Naive B cell (primary cell): ENCODE measurements at regions not wholly inside any gene's neighbourhood (a gene's known extent, or its start where the extent isn't known, plus 50 kb on each side); places are given as distances from the start of the nearest gene placed in this dataset.

Experiments used
- ATAC-seq, 2 donors: fragments of 150-1000 bp; cut with Tn5 transposase; 2 replicates each; pipeline ENCODE4 v1.10.0; 2021; ENCODE audit warnings: low read depth in 2 of 2, mild to moderate bottlenecking in 2 of 2, moderate library complexity in 2 of 2
- DNase-seq: peaks from one replicate; pipeline ENCODE4 v3.0.0; 2022
- H3K27ac Mint-ChIP-seq, 6 donors: one replicate each; pipeline ENCODE4 v1.8.0; 2020 to 2022; ENCODE audit warnings: mild to moderate bottlenecking in 6 of 6, mixed read lengths in 6 of 6, moderate library complexity in 5 of 6, inconsistent platforms in 2 of 6
- H3K27me3 Mint-ChIP-seq, 3 donors: one replicate each; pipeline ENCODE4 v1.8.0; 2021 to 2022; ENCODE audit warnings: mixed read lengths in 3 of 3, mild to moderate bottlenecking in 1 of 3
- H3K36me3 Mint-ChIP-seq, 2 donors: one replicate each; pipeline ENCODE4 v1.8.0; 2020 to 2022; ENCODE audit warnings: mixed read lengths in 2 of 2, inconsistent platforms in 1 of 2, mild to moderate bottlenecking in 1 of 2
- H3K4me1 Mint-ChIP-seq, 3 donors: one replicate each; pipeline ENCODE4 v1.8.0; 2020 to 2022; ENCODE audit warnings: mixed read lengths in 3 of 3, inconsistent platforms in 1 of 3, mild to moderate bottlenecking in 1 of 3, moderate library complexity in 1 of 3
- H3K4me3 Mint-ChIP-seq, 8 donors: one replicate each; pipeline ENCODE4 v1.8.0; 2020 to 2022; ENCODE audit warnings: mild to moderate bottlenecking in 8 of 8, mixed read lengths in 8 of 8, moderate library complexity in 8 of 8, inconsistent platforms in 2 of 8
- H3K9me3 Mint-ChIP-seq, 7 donors: one replicate each; pipeline ENCODE4 v1.8.0; 2020 to 2022; ENCODE audit warnings: mixed read lengths in 7 of 7, mild to moderate bottlenecking in 5 of 7, inconsistent platforms in 2 of 7, moderate library complexity in 1 of 7

DNA sequence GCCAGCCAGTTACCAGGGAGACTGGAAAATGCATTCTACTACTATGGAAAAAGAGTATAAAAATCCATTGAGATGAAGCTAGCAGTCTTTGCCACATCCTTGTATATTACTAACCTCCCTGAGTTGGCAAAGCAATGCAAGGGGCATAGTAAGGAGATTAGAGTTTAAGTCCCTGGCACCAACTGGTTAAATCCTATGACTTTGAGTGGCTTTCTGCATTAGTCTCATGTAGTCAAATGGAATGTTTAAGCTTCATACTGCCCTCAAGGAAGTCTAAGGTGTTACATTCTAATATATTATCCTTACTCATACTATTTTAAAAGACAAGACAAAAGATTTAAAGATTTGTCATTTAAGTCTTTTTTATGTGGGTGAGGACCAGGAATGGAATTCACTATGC lies 110.1 kb downstream of the INHBA start:
- no peak overlapping the region for H3K4me3 Mint-ChIP-seq
- no peak for DNase-seq
- peaks cover 11 to 40% (median 23%) of the 10 kb centered on the region in 7 donors for H3K9me3 Mint-ChIP-seq
- H3K4me1 Mint-ChIP-seq, result peaks cover 0 to 3% (median 0%) of the 10 kb centered on the region in 3 donors
- H3K36me3 Mint-ChIP-seq, result peaks cover 4 to 18% of the 10 kb centered on the region in 2 donors
- peaks cover 6 to 27% (median 8%) of the 10 kb centered on the region in 3 donors for H3K27me3 Mint-ChIP-seq
- no peak for ATAC-seq
- H3K27ac Mint-ChIP-seq, result no peak overlapping the region

DNA sequence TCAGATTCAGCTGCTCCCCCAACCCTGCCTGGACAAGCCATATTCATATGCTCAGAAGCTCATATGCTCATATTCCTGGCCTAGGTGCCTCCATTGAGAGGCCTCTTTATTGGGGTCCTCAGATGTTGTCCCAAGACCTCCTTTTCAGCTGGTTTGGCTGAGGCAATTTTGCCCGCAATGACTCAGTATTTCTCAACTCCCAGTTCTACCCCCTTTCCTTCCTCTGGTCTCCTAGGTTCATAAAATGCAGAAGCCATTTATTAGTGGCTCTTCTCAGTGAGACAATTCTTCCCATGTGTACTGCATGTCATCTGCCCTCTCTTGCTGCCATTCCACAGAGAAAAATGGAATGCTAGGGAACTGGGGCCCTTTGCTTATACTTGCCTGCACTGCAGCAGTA lies 110.7 kb downstream of the INHBA start:
- Mint-ChIP-seq H3K36me3 (peaks cover 4 to 14% of the 10 kb centered on the region in 2 donors), H3K27me3 (peaks cover 6 to 30% (median 8%) of the 10 kb centered on the region in 3 donors), H3K4me3 (no peak overlapping the region), H3K27ac (no peak overlapping the region), H3K4me1 (peaks cover 0 to 3% (median 0%) of the 10 kb centered on the region in 3 donors), H3K9me3 (peaks cover 11 to 35% (median 23%) of the 10 kb centered on the region in 7 donors)
- DNase-seq (no peak), ATAC-seq (no peak)

DNA sequence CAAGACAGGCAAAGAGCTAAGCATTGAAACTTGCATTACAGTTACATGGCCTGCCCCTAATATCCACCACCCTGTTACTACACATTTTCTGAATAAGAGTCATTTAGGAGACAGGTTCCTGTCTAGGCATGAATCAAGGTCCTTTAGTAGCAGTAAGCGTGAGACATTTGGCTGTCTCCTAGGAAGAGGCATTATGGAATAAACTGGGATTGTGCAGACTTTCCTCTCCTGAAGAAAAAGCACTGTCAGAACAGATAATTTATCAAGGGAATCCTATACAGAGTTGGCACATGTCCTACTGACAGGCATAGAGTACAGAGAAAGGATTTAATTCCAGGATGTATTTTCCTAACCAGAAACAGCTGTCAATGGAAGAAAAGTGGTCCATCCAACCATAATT lies 111.9 kb downstream of the INHBA start:
- Mint-ChIP-seq H3K27me3 (peaks cover 6 to 30% (median 8%) of the 10 kb centered on the region in 3 donors), H3K9me3 (peaks cover 3 to 22% (median 14%) of the 10 kb centered on the region in 7 donors), H3K27ac (no peak overlapping the region), H3K4me3 (no peak overlapping the region), H3K4me1 (peaks cover 0 to 3% (median 0%) of the 10 kb centered on the region in 3 donors), H3K36me3 (peaks cover 3 to 4% of the 10 kb centered on the region in 2 donors)
- DNase-seq (no peak), ATAC-seq (no peak)

DNA sequence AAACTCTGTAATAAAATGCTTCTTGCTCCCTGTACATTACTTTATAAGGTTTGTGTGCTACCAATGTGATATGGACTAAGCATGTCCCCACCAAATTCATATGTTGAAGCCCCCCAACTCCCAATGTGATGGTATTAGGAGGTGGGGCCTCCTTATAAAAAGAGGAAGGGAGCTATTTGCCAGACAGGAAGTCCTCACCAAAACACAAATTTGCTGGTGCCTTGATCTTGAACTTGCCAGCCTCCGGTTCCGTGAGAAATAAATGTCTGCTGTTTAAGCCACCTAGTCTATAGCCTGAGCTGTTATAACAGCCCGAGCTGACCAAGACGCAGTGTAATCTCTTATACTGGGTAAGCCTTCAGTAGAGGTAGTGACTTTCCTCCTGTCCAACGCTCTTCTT lies 114.5 kb downstream of the INHBA start:
- H3K4me1 Mint-ChIP-seq, result peaks cover 0 to 3% (median 0%) of the 10 kb centered on the region in 3 donors
- ATAC-seq, result no peak

DNA sequence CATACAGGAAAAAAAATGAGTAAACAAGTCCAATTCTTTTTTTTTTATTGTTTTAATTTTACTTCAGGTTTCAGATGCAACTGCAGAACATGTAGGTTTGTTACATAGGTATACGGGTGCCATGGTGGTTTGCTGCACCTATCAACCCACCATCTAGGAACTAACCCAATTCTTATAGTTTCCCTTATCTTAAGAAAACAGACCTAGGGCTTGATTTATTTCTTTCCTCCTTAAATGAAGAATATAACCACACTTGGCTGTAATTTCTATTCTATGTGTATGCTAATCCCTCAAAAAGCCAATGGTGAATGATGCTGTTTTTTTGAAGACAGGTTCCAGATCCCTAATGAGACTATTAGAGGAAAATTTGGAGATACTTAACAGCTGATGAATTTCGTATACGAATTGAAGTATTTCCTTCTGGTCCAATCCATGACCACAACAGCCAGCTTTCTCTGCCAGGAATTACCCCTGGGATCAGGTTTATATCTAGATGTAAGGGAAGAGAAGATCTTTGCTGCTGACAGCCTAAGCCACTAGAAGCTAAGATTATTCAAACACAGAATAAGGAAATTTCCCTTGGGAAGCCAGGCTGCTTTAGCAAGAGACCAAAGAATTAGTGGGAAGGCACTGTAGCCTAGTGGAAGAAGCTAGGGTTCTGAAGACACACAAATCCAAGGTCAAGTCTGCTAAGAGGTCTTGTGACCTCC lies 115.8 kb downstream of the INHBA start:
- Mint-ChIP-seq H3K27me3 (peaks cover under 1 to 23% (median 8%) of the 10 kb centered on the region in 3 donors), H3K36me3 (no peaks in the 10 kb centered on the region), H3K4me1 (peaks cover 0 to 3% (median 0%) of the 10 kb centered on the region in 3 donors), H3K27ac (no peak overlapping the region), H3K4me3 (no peak overlapping the region), H3K9me3 (peaks cover 0 to 9% (median 4%) of the 10 kb centered on the region in 7 donors)
- ATAC-seq (no peak), DNase-seq (no peak)

More for the DNA sequence above, 114.5 kb downstream of the INHBA start:
- no peak overlapping the region for H3K4me3 Mint-ChIP-seq
- H3K36me3 Mint-ChIP-seq, result no peaks in the 10 kb centered on the region
- no peak for DNase-seq
- peaks cover 6 to 30% (median 8%) of the 10 kb centered on the region in 3 donors for H3K27me3 Mint-ChIP-seq
- H3K9me3 Mint-ChIP-seq, result peaks cover 0 to 10% (median 4%) of the 10 kb centered on the region in 7 donors
- H3K27ac Mint-ChIP-seq, result no peak overlapping the region

DNA sequence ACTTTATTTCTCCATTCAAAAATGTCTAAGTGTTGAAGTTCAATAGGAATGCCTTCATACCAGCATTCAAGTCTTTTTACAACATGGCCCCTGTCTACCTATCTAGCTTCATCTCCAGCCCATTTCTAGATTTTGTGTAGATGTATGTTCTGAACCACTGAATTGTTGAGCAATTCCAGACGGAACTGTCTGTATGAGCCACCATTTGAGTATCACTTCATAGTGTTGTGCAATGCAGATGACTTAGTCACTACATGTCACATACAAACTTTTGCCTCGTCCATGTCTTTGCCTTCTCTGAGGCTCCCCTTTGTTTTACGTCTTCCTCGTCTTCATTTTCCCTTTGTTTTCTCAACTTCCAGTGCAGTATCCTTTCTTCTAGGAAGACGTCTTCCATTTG lies 118.1 kb downstream of the INHBA start:
- Mint-ChIP-seq H3K9me3 (peaks cover 0 to 7% (median 2%) of the 10 kb centered on the region in 7 donors), H3K4me3 (no peak overlapping the region), H3K4me1 (peaks cover 0 to 3% (median 0%) of the 10 kb centered on the region in 3 donors), H3K27ac (no peak overlapping the region), H3K27me3 (peaks cover 6 to 14% (median 8%) of the 10 kb centered on the region in 3 donors), H3K36me3 (no peaks in the 10 kb centered on the region)
- no peak for ATAC-seq
- DNase-seq, result no peak

DNA sequence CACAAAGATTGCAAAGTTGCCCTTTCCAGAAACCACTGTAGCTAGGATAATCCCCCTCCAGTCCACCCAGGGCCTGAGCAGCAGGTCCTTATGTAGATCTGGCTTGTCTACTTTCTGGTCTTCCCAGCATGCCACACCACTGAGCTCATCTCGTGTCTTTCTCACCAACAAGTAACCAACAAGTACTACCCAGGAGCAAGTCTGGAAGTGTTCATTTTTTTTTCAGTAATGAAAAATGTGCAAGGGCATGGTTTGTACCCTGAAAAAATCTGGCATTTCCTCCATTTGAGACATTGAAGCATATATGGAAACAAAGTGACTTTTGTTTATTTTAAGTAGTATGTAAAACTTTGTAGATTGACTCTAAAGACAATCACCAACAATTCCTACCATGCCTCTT lies 120.8 kb downstream of the INHBA start:
- Mint-ChIP-seq H3K36me3 (no peaks in the 10 kb centered on the region), H3K9me3 (peaks cover 0 to 7% (median 0%) of the 10 kb centered on the region in 7 donors), H3K27ac (no peak overlapping the region), H3K4me1 (no peaks in the 10 kb centered on the region), H3K27me3 (peaks cover 6 to 13% (median 8%) of the 10 kb centered on the region in 3 donors), H3K4me3 (no peak overlapping the region)
- ATAC-seq, result no peak
- DNase-seq, result no peak

DNA sequence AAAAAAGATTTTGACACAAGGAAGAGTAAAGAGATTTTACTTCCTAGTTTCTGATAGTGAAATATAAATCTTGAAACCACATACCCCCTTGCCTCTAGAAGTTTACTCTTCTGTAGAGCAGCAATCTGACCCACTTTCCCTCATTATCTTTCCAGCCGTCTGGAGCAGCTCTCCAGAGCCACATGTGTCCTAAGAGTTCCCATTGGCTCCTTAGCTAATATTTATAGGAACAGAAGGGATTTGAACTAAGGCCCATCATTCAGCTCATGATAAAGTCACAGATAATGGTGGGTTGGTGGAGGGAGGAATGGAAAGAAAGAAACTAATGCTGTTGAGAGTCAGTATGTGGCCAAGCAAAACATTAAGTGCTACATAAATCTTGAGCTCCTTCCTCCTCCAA lies 121.8 kb downstream of the INHBA start:
- H3K27ac Mint-ChIP-seq, result no peak overlapping the region
- peaks cover 0 to 7% (median 0%) of the 10 kb centered on the region in 7 donors for H3K9me3 Mint-ChIP-seq
- no peaks in the 10 kb centered on the region for H3K36me3 Mint-ChIP-seq
- ATAC-seq (no peak), DNase-seq (no peak)
- H3K4me1 Mint-ChIP-seq, result no peaks in the 10 kb centered on the region
- H3K27me3 Mint-ChIP-seq, result peaks cover 10 to 20% (median 17%) of the 10 kb centered on the region in 3 donors
- no peak overlapping the region for H3K4me3 Mint-ChIP-seq

DNA sequence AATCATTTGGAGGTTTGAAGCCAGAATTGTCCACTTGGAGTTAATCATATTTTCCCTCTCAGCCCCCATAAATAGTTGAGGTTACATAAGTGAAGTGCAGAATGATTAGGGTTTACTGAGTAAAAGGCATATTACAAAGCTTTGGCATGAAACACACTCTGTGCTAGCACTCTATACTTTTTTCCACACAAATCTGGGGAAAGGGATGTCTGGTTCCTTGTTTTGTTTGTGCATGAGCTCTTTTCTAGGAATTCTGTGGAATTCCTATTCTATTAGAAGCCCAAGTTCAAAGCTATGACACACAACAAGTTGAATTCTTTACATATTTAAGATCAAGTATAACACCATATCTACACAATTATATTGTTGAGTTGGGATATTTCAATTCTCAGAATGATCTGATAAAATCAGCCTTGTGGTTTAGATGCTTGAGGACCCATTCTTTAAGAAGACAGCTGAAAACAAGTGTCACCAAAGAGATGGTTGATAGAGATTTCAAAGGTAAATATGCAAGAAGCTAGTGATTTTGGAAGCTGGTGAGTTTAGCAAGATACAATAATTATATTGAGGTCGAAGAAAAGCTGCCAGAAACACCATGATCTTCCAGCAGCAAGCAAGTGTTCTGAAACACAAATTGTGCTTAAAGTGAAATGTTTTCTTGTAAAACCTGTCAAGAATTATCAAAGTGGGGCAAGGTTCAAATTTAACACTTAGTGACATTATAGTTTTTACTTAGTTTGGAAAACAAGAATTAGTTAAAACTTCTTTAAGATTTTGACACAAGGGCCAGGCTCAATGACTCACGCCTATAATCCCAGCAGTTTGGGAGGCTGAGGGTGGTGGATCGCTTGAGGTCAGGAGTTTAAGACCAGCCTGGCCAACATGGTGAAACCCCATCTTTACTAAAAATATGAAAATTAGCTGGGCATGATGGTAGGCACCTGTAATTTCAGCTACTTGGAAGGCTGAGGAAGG lies 122.6 kb downstream of the INHBA start:
- no peak for ATAC-seq
- no peaks in the 10 kb centered on the region for H3K4me1 Mint-ChIP-seq
- H3K27me3 Mint-ChIP-seq, result peaks cover 10 to 24% (median 18%) of the 10 kb centered on the region in 3 donors
- no peak overlapping the region for H3K4me3 Mint-ChIP-seq
- peaks cover 0 to 7% (median 0%) of the 10 kb centered on the region in 7 donors for H3K9me3 Mint-ChIP-seq
- DNase-seq, result no peak
- H3K36me3 Mint-ChIP-seq, result no peaks in the 10 kb centered on the region
- H3K27ac Mint-ChIP-seq, result no peak overlapping the region

DNA sequence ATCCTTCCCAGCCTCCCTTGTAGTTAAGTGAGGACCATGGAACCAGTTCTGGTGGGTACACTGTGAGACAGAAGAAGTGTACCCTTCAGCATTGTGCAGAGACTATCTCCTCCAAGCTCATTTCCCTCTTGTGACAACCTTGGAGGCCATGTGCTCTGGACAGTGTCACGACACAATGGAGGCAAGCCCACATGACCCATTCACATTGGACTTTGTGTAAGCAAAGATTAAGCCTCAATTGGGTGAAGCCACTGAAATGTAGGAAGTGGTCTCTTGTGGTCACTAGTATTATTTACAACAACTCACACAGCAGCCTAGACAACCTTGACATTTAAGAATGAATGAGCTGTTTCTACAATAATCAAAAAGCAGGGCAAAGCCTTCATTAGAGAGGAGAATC lies 124.2 kb downstream of the INHBA start:
- Mint-ChIP-seq H3K9me3 (peaks cover 0 to 7% (median 0%) of the 10 kb centered on the region in 7 donors), H3K4me1 (no peaks in the 10 kb centered on the region), H3K4me3 (no peak overlapping the region), H3K36me3 (no peaks in the 10 kb centered on the region), H3K27me3 (peaks cover 10 to 24% (median 18%) of the 10 kb centered on the region in 3 donors), H3K27ac (no peak overlapping the region)
- ATAC-seq, result no peak
- DNase-seq, result no peak

DNA sequence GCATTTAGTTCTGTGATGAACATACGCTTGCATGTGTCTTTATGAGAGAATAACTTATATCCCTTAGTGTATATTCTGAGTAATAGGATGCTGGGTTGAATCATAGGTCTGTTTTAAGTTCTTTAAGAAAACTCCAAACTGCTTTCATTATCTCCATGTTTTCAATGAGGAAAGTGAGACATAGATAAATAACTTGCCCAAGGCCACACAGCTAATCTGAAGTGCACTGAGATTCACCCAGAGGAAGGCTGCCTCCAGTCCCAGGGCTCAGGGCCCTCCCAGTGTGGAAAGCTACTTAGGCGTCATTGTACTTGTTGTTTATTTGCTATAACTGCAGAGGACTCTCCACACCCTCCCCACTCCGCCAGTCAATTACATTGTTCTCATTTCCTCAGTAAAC lies 126.7 kb downstream of the INHBA start:
- peaks cover 4 to 18% (median 18%) of the 10 kb centered on the region in 3 donors for H3K27me3 Mint-ChIP-seq
- no peaks in the 10 kb centered on the region for H3K4me1 Mint-ChIP-seq
- no peak for ATAC-seq
- no peak overlapping the region for H3K27ac Mint-ChIP-seq
- no peak overlapping the region for H3K4me3 Mint-ChIP-seq
- H3K36me3 Mint-ChIP-seq, result no peaks in the 10 kb centered on the region
- H3K9me3 Mint-ChIP-seq, result peaks cover 0 to 4% (median 0%) of the 10 kb centered on the region in 7 donors
- no peak for DNase-seq

DNA sequence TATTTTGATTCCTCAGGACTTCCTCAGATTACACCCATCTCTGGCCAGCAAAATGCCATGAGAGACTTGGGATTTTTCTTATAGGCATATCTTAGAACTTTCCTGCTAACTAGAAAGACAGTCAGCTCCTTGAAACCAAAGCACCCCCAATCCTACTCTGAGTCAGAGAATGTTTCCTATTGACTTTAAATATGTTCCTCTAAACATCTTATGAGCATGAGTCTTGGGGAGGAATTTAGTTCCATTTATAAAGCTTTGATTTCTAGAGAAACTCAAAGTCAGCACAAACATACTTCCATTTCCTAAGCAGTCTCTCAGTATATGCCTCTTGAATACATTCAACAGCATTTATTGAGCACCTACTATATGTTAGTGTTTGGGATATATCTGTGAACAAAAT lies 128.5 kb downstream of the INHBA start:
- Mint-ChIP-seq H3K4me1 (no peaks in the 10 kb centered on the region), H3K27me3 (peaks cover 4 to 22% (median 18%) of the 10 kb centered on the region in 3 donors), H3K27ac (no peak overlapping the region), H3K36me3 (no peaks in the 10 kb centered on the region), H3K4me3 (no peak overlapping the region), H3K9me3 (peaks cover 0 to 4% (median 0%) of the 10 kb centered on the region in 7 donors)
- ATAC-seq (no peak), DNase-seq (no peak)

DNA sequence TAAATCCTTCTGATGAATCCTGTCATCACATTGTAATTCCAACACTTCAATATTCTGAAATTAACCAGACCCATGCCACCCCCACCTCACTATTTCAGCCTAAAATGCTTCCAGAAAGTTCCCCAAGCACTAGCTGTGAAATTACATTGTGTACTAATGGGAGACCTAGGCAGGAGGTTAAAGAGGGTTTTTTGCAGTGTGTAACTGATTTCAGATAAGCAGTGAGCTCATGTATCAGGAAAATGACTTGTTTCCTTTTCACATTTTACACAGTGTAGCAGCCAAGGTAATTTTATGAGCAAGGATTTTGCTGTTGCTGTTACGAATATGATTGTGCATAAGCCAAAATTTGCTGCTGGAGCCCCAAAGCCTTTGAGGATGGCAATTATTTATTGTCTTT lies 129.0 kb downstream of the INHBA start:
- Mint-ChIP-seq H3K27me3 (peaks cover 4 to 22% (median 18%) of the 10 kb centered on the region in 3 donors), H3K27ac (no peak overlapping the region), H3K4me1 (no peaks in the 10 kb centered on the region), H3K4me3 (no peak overlapping the region), H3K9me3 (peaks cover 0 to 4% (median 0%) of the 10 kb centered on the region in 7 donors), H3K36me3 (no peaks in the 10 kb centered on the region)
- no peak for DNase-seq
- no peak for ATAC-seq
